ENCODE measurements at regions not wholly inside any gene's neighbourhood (a gene's known extent, or its start where the extent isn't known, plus 50 kb on each side); places are given as distances from the start of the nearest gene placed in this dataset.

GRCh38 chr16:55273356-55273755 is 50.6 kb upstream of the IRX6 start:
- no peak for TF ChIP-seq CTCF (IDR thresholded peaks at IDR 0.05)
- TF ChIP-seq POLR2A (IDR thresholded peaks at IDR 0.05): no peak

Data from sigmoid colon (tissue), 3 donors.